ENCODE measurements at regions not wholly inside any gene's neighbourhood (a gene's known extent, or its start where the extent isn't known, plus 50 kb on each side); places are given as distances from the start of the nearest gene placed in this dataset.

DNA sequence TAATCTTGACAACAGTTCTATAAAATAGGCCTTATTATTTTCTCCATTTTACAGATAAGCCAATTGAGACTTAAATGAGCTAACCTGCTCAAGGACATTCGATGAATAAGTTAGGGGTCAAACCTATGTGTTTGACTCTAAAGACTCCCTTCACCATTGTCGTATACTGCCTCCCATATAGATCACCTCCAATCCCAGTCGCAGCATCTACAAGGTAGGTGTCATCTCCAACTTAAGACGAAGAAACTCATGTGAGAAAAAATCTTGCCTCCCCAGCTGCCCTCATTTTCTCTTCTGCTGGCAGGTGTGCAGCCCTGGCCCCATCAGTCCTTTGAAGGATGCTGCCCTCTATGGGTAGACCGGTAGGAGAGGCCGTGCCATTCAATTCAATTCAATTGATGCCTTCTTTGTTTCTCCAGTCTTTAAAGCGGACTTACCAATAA, 75.2 kb upstream of the SMARCA2 start:
- peak; percentile 4 for DNase-seq

DNA sequence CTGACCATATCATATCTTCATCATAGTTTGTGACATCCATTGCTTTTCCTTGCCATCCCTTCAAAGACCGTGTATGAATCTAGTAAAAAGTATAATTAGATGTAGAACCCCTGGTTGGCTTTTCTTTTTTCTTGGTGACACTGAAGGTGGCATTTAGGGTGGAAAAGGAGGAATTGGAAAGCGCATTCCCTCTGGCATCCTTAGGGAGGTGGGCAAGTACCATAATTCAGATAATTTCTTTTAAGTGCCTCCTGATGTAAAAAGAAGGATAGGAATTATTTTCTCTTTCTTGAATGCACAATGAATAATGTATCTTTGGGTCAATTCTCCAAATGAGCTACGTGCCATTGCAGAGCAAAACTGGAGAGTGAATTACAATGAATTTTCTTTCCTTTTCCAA, 73.2 kb upstream of the SMARCA2 start:
- DNase-seq, result no peak

DNA sequence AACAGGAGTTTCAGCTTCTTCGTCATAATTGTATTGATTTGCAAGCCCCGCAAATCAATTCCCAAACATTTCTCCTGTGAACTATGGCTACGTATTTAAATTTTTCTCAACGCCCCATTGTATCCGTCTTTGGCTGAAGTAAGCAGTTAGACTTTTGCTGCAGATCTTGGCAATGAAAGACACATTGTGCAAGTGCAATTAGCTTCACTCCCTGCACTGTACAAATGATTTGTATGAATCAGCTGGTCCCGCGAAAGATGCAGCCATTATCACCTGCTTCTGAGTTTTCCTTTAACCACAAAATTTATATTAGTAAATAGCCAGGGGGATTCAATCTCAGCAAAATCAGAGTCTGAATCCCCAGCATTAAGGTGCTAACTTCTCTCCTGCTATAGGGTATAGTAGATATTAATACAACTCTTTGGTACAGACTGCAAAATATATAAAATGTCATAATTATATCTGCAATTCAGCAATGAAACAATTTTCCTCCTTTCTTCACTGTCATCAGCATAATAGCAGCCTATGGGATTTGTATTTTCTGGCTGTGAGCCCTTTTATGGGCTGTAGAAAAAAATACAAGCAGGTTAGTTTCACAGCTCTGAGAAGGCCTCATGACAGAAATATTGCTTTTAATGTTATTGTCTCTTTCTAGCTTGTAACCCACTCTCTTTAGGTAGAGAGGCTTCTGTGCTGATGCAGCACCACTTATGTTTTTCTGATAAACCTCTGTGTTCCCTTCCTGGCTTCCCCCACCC, 68.4 kb upstream of the SMARCA2 start:
- DNase-seq, result no peak

DNA sequence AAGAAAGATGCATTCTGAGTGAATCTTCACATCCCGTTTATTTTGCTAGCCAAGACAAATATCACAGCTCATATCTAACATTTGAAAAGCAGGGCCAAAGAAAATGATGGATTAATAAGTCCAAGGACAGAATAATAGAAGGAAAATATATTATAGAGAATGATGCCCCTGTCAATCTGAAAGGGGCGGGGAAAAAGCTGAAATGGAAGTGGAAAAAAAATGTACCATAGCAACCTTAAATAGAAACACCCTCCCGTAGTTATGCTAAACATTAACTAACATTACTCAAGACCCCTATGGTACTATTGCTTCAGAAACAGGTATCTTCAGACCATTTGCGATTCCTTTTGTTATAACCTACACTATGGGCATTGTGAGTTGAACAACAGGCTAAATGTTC, 67.7 kb upstream of the SMARCA2 start:
- DNase-seq, result no peak

DNA sequence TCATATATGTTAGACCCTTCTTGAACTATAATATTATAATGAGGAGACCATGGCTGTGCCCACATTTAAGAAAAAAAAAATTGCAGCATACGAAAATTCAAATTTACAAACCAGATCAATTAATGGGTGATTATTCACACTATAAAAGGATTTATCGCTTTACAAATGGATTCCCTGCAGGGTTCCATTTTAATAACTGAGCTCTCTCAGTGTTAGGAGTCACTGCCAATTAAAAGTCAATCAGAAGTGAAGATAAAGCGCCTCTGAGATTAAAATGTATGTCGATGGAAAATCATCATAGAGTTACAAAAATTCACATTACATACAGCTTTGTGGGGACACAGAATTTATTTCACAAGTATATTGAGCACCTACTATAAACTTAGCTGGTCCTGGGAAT, 66.6 kb upstream of the SMARCA2 start:
- DNase-seq, result no peak

DNA sequence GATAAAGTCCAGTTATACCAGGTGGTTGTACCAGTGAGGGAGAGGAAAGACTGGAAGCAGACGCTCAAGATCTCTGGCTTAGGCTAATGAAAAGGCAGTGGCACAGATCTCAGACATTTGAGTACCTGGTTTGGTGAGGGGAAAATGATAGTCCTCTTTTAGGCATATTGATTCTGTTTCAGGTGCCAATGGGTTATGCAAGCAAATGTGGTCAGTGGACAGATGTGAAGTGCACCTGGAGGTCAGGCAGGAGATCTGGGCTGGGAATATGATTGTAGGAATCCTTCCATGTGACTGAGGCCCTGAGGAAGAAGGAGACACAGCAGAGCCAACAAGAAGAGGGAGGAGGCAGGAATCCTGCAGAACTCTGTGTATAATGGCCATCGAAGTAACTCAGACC, 63.7 kb upstream of the SMARCA2 start:
- no peak for DNase-seq

DNA sequence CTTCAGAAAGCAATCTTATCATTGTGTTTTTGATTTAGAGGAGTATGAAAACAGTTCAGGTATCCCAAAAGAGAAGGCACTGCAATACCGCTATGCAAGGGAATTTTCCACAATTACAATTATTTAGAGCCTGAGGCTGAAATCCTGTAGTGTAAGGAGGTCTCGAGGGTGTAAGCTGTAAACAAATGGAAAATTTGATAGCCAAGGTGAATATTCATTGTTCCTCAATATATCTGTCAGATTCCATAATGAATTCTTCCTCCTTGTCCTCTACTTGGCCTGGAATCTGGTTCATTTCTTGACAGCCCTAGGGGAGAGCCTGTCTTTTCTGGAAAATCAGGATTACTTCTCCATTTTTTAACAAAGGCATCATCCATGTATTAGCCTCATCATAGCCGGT, 63.1 kb upstream of the SMARCA2 start:
- DNase-seq, result no peak

DNA sequence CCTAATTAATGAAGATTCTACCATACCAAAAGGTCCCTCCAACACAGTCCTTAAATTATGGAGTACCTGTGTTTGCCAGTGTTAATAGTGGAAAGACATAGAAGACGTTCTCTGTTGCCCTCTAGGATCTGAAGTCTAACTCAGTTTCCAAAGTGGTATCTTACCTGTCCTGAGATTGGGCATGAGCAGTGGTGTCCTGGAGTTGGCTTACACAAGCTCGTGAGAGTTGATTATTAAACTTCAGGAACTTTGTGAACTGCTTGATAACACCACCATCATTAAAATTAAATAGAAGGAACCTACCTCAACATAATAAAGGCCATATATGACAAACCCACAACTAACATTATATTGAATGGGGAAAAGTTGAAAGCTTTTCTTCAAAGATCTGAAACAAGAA, 60.9 kb upstream of the SMARCA2 start:
- no peak for DNase-seq

DNA sequence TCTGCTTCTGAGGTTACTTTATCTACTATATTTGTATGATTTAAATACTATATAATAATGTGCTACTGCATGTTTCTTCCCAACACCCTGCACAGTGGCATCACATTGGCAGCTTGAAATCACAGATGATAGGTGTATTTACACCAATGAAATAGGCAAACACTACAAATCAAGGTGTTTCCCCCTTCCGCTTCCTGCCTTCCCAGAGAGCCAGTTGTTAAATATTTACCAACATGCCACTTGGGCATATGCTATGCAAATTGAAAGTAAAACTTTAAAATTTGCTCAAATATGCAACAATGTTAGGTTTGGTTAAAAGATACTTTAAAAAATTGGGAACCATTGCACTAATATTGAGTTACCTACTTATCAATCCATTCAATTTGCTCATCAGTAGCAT, 58.2 kb upstream of the SMARCA2 start:
- no peak for DNase-seq

DNA sequence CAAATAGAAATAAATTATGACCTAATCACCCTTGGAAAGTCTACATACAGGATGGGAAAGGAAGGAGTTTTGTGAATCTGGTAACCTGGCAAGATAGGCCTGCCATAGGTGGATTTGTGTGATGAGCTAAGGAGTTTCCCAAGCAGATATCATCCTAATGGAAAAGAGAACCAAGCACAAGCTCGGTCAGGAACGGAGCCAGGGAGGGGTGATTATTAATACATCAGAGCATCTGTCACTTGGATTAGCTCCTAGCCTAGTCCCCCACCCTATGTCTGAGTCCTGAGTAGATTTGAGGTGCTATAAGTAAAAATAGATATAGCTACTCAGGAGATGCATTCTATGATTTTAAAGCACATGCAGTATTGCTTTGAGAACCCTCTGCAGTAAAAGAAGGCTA, 57.3 kb upstream of the SMARCA2 start:
- no peak for DNase-seq

DNA sequence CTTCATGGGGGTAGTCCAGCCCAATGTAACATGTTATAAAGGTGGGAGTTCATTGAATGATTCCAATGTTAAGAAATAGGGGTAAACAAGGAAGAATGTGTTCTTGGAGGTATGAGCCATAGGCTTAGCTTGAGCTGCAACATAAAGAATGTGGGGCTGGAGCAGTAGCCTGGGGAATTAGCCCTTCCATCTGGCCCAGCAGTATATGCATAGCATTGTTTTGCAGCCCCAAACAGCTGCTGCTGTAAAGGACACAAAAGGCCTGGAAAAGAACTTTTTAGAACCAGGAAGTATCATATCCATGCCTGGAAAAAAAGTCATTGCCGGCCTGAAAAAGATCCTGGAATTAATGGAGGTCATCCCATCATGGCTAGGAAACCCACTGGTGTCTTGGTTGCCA, 55.8 kb upstream of the SMARCA2 start:
- DNase-seq, result no peak

DNA sequence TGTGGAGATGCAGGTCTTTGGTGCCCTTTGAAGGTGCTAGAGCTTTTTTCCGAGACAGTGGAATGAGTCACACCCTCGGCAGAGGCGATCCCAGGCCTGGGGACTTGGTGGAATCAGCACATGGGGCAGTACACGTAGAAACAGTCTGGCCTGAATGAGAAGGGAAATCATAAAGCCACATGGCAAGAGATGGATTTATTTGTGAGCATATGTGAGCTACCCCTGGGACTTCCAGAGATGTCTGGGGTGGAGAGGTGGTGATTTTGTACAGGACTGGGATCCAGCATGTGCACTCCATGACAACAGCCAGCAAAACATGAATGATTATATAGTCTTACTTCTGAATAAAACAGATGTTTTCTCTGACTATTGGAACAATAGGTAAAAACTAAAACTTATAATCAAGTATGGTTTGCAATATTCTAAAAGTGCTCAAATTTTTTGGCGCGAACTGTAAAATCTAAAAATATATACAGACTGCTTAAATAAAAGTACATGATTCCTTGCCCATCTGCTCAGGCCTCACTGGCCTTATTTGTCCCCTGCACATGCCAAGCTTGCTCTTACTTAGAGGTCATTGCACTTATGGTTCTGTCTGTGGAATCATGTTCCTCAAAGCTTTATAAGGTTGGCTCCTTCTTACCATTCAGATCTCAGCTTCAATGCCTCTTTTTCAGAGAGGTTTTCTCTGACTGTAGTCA, 54.7 kb upstream of the SMARCA2 start:
- no peak for DNase-seq

DNA sequence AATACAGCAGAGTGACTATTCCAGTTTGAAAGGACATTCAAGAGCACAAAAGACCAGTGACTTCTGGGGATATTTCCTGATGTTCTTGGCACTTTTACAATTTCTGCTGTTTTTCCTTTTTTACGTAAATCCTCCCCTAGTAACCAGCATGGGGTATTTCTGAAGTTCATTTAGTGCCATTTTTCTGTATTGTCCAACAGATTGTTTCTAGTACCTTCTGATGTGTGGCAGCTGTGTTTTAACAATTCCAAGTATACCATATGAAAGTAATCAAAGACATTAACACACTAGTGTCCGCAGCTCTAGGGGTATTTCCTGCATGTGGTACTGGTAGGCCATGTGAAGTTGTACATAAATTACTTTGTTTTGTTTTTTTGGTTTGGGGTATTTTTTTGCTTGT, 53.0 kb upstream of the SMARCA2 start:
- DNase-seq, result no peak

DNA sequence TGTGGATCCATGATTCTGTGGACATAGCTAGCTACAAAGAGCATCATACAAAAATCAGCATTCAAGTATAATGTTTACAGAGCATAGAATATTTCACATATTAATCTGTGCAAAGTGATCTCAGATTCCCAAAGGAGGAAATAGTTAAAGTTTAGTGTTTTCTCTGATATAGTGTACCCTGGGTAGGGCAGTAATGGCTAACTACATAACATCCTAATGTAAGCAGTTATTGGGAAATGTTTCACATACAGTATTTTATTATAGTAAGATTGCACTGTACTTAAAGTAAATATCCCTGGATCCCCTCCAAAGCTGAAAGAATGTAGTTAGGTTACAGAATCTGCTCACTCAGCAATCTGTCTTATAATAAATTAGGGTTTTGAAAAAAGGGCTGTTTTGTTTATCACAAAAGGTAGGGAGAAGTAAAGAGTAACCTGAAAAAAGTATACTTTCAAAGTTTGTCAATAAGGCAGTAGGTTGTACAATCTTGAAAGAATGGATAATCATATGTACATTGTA, 52.5 kb upstream of the SMARCA2 start:
- DNase-seq, result no peak

DNA sequence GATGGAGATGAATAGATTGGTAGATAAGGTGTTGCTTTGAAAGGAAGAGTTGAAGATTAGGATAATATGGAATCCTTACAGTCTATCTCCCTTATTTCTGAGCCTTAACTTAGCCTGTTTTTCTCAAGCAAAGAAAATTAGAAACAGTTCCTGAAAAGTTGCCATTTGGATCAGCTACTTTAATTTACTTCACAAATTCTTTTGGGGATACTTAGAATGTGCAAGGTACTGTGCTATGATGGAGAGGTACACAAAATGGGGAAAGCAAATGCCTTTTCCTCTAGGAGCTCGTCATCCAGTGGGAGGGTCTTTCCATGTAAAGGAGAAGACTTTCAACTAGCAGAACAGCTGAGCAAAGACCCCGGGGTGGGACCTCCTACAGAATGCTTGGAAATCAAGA, 51.1 kb upstream of the SMARCA2 start:
- DNase-seq, result no peak

All from activated CD4-positive, alpha-beta T cell treated with anti-CD3 and anti-CD28 coated beads, Interleukin-2, amount 50 U/mL, for 4 hours (primary cell).